ENCODE measurements at regions not wholly inside any gene's neighbourhood (a gene's known extent, or its start where the extent isn't known, plus 50 kb on each side); places are given as distances from the start of the nearest gene placed in this dataset.

DNA sequence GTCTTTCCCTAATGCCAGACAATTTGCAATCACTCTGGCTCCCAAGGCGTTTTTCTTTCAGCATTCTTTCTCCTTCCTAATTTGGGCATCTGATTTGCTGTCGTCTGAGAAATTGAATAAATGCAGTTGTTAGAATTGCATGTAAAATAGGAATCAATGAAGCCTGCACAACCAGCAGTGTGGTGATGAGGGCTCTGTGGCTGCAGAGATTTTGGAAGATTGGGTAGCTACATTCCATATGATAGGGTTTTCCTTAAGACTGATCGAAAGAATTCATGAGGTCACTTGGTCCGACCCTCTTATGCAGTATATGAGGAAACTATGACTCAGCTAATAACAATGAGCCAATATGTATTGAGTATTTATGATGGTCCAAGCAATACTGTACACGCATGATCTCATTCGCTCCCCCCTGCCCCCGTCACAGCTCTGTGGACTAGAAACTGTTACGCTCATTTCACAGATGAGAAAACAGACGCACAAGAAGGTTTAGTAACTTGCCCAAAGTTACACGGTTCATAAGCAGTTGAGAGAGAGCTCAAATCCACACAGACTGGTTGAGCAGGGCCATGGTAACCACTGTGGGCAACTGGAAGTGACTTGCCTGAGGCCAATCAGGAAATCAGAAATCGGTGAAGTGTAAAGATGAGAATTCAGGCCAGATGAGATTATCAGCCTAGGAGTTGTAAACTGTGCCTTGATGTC lies 527.2 kb downstream of the GATA3 start:
- no peak for TF ChIP-seq CREB5 (CRISPR knock-in tag; IDR thresholded peaks at IDR 0.05; ENCODE audit: low read depth)
- TF ChIP-seq, protein P1, sequence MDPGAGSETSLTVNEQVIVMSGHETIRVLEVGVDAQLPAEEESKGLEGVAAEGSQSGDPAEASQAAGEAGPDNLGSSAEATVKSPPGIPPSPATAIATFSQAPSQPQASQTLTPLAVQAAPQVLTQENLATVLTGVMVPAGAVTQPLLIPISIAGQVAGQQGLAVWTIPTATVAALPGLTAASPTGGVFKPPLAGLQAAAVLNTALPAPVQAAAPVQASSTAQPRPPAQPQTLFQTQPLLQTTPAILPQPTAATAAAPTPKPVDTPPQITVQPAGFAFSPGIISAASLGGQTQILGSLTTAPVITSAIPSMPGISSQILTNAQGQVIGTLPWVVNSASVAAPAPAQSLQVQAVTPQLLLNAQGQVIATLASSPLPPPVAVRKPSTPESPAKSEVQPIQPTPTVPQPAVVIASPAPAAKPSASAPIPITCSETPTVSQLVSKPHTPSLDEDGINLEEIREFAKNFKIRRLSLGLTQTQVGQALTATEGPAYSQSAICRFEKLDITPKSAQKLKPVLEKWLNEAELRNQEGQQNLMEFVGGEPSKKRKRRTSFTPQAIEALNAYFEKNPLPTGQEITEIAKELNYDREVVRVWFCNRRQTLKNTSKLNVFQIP (CRISPR knock-in tag; IDR thresholded peaks at IDR 0.05; ENCODE audit: borderline replicate concordance, low read depth) = no peak
